Stomach (tissue), 8 donors: ENCODE measurements at regions not wholly inside any gene's neighbourhood (a gene's known extent, or its start where the extent isn't known, plus 50 kb on each side); places are given as distances from the start of the nearest gene placed in this dataset.
A peak's percentile ranks its signal among the peaks of the same experiment; 100 is the strongest.

ENCODE experiments used
- DNase-seq, 2 donors: peaks; one replicate each; pipeline versions ENCODE4 v3.0.0 to v3.0.0-alpha.2; 2013 to 2019
- H3K27ac ChIP-seq, 5 donors: fragments of 200-600 bp in 4 of 5; sonication (generic) in 4 of 5; one replicate each; pipeline ENCODE4 v1.5.1; 2013 to 2019; ENCODE audit warnings: mild to moderate bottlenecking in 1 of 5, moderate library complexity in 1 of 5
- H3K27me3 ChIP-seq, 3 donors: fragments of 200-600 bp; sonication (generic); one replicate each; pipeline ENCODE4 v1.5.1; 2017 to 2019; ENCODE audit warnings: mixed run types in 1 of 3
- H3K36me3 ChIP-seq, 4 donors: fragments of 200-600 bp; sonication (generic); 1 replicate in 3 of 4; 2 replicates in 1 of 4; pipeline ENCODE4 v1.5.1; 2016 to 2019
- H3K4me1 ChIP-seq, 4 donors: fragments of 200-600 bp; sonication (generic); one replicate each; pipeline ENCODE4 v1.5.1; 2016 to 2019
- H3K4me3 ChIP-seq, 4 donors: fragments of 200-600 bp; sonication (generic) in 3 of 4; one replicate each; pipeline ENCODE4 v1.5.1; 2016 to 2019; ENCODE audit warnings: mild to moderate bottlenecking in 1 of 4
- H3K9me3 ChIP-seq, 4 donors: fragments of 200-600 bp; sonication (generic); one replicate each; pipeline ENCODE4 v1.5.1; 2016 to 2019
- CTCF ChIP-seq, 7 experiments: fragments of 450-650 bp in 4 of 7; fragments of 200-600 bp in 3 of 7; sonication (generic) in 3 of 7; IDR thresholded peaks; one replicate each; pipeline ENCODE4 v1.5.1; 2016 to 2019; ENCODE audit warnings: antibody characterized with exemption in 7 of 7, control low read depth in 2 of 7, mild to moderate bottlenecking in 1 of 7
- EP300 ChIP-seq: sonication (generic); formaldehyde crosslinking; IDR thresholded peaks from one replicate; pipeline ENCODE4 v1.6.1; 2017; ENCODE audit warnings: antibody characterized with exemption
- POLR2A ChIP-seq, 4 donors: fragments of 450-650 bp; IDR thresholded peaks; one replicate each; pipeline ENCODE4 v1.6.1; 2016; ENCODE audit warnings: antibody characterized with exemption in 4 of 4, control low read depth in 2 of 4, mild to moderate bottlenecking in 1 of 4, moderate library complexity in 1 of 4
- POLR2AphosphoS5 ChIP-seq, 3 donors: sonication (generic); formaldehyde crosslinking; IDR thresholded peaks; one replicate each; pipeline ENCODE4 v1.6.1; 2016; ENCODE audit warnings: antibody characterized with exemption in 3 of 3
- WGBS, 5 donors: extraction: QIAGEN DNeasy Blood & Tissue Kit in 3 of 5; methylation state at CpG; one replicate each; pipeline versions ENCODE4 v1.1.5 to v1.1.7; 2013 to 2018; 5-methylcytosine and 5-hydroxymethylcytosine counted together
- intact Hi-C: fragments of 100-400 bp; cut with DNase I; formaldehyde crosslinking; loops from one replicate; pipeline ENCODE4 v1.15.1; 2023; ENCODE audit warnings: low total_unique reads
- donor health status: healthy with polysubstance abuse.
- donor health status: Bipolar disorder and iron deficiency.
- donor health status: healthy.

DNA sequence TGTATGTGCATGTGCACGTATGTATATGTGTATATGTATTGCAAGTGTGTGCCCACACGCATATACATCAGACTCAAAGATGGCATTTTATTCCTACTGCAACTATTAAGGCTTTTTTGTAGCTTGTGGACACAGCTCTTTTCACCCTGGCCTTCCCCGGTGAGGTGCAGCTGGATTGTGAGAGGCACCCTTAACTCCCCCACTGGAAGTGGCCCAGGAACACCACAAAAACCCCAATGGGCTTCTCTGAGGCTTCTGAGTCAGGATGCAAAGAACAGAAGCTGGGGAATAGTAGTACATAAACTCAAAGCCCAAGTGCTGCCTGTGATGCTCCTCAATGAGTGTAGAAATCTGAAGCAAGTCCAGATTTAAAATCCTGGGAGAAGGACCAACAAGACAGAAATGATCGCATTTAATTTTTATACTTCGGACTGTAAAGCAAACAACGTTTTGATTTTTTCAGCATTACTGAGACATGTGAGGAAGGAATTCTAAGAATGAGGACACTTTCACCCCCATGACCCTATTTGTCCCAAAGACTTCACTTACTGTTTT lies 369.2 kb upstream of the MGMT start:
- Histone ChIP-seq H3K9me3 (no peaks in the 10 kb centered on the region), H3K27me3 (no peaks in the 10 kb centered on the region), H3K27ac (no peak overlapping the region), H3K36me3 (no peaks in the 10 kb centered on the region), H3K4me1 (peaks cover 0 to 20% (median 2%) of the 10 kb centered on the region in 4 donors), H3K4me3 (no peak overlapping the region)
- TF ChIP-seq POLR2A (IDR thresholded peaks at IDR 0.05): no peak
- TF ChIP-seq EP300: no peak
- no peak for DNase-seq
- WGBS, 5 donors: 69 to 82% (median 79%) methylated on average over 6 of the region's 6 CpGs
- intact Hi-C loops: no loop called here

- Histone ChIP-seq H3K27ac (no peak overlapping the region), H3K9me3 (no peaks in the 10 kb centered on the region), H3K36me3 (no peaks in the 10 kb centered on the region), H3K4me3 (no peak overlapping the region), H3K27me3 (no peaks in the 10 kb centered on the region), H3K4me1 (peaks cover 0 to 20% (median 2%) of the 10 kb centered on the region in 4 donors)
- no peak for TF ChIP-seq POLR2AphosphoS5 (IDR thresholded peaks at IDR 0.05)
- no peak for TF ChIP-seq EP300
- no peak for TF ChIP-seq CTCF (IDR thresholded peaks at IDR 0.05)
- TF ChIP-seq POLR2A (IDR thresholded peaks at IDR 0.05): no peak
- intact Hi-C loops: no loop called here
- DNase-seq: no peak
- 92 to 94% (median 93%) methylated on average over 5 of the region's 5 CpGs for WGBS, 5 donors
Measured at GRCh38 chr10:129098517-129098916, 368.5 kb upstream of the MGMT start.

DNA sequence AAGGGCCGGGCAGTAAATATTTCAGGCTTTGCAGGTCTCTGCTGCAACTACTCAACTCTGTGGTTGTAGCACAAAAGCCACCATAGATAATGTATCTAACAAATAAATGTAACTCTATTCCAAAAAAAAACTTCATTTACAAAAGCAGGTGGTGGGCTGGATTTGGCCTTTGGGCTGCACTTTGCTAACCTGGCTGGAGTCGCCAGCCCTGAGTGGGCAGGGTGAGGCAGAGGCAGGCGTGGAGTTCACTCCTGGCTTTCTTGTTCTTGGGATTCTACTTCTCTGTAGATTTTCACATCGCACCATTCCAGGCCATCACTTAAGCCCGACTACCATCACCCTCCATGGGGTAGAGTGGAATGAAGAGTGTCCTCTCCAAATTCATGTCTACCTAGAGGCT lies 367.6 kb upstream of the MGMT start:
- intact Hi-C loops: no loop called here
- 79 to 92% (median 84%) methylated on average over 5 of the region's 5 CpGs for WGBS, 5 donors
- Histone ChIP-seq H3K27me3 (no peaks in the 10 kb centered on the region), H3K27ac (no peak overlapping the region), H3K4me1 (peaks cover 0 to 20% (median 2%) of the 10 kb centered on the region in 4 donors), H3K4me3 (no peak overlapping the region), H3K36me3 (no peaks in the 10 kb centered on the region), H3K9me3 (no peaks in the 10 kb centered on the region)
- TF ChIP-seq CTCF (IDR thresholded peaks at IDR 0.05) (no peak), EP300 (no peak), POLR2A (IDR thresholded peaks at IDR 0.05) (no peak), POLR2AphosphoS5 (IDR thresholded peaks at IDR 0.05) (no peak)
- no peak for DNase-seq

GRCh38 chr10:129099992-129100391 lies 367.0 kb upstream of the MGMT start:
- intact Hi-C loops: no loop called here
- Histone ChIP-seq H3K4me1 (peaks cover 0 to 20% (median 2%) of the 10 kb centered on the region in 4 donors), H3K9me3 (no peaks in the 10 kb centered on the region), H3K4me3 (no peak overlapping the region), H3K27me3 (no peaks in the 10 kb centered on the region), H3K27ac (no peak overlapping the region), H3K36me3 (no peaks in the 10 kb centered on the region)
- WGBS, 5 donors: 87 to 95% (median 94%) methylated on average over 7 of the region's 7 CpGs
- no peak for DNase-seq
- TF ChIP-seq POLR2A (IDR thresholded peaks at IDR 0.05) (no peak), POLR2AphosphoS5 (IDR thresholded peaks at IDR 0.05) (no peak), CTCF (IDR thresholded peaks at IDR 0.05) (no peak)

DNA sequence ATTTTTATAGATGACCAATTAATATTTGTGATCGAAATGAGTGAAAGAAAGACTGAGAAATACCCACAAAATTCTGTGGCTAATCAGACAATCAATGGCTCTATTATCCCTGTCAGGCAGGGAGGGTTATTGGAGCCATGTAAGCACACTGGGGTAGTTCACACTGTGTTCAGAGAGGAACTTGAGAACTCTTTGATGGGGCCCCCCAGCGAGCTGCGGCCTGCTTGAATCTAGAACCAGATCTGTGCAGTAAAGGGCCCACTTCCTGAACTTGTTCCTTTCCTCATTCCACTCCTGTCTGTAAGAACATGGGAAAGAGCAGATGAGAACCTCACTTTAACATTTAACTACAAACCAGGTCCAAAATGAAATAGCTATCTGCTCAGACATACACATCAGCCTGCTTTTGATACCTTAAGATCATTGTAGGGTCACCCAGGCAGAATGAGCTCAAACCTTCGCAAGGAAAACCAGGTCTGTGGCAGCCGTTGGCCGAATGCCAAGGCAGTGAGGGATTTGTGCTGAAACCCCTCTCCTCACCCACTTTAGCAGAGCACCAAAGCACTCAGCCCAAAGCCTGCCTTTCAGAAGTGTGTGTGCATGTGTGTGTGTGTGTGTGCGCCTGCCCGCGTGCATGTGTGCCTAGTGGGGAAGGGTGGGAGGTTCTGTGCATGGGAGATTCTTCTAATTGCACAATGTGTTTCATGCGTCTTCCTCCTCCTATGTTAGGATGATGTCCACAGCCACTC lies 365.6 kb upstream of the MGMT start:
- intact Hi-C loops: no loop called here
- WGBS, 5 donors: 70 to 79% (median 74%) methylated on average over 10 of the region's 10 CpGs
- no peak overlapping the region for H3K27ac ChIP-seq
- DNase-seq: peak in 1 of 2 donors; percentile 17
- H3K27me3 ChIP-seq: no peaks in the 10 kb centered on the region
- no peak for TF ChIP-seq EP300
- no peak for TF ChIP-seq POLR2AphosphoS5 (IDR thresholded peaks at IDR 0.05)
- no peak for TF ChIP-seq CTCF (IDR thresholded peaks at IDR 0.05)
- no peak for TF ChIP-seq POLR2A (IDR thresholded peaks at IDR 0.05)
- H3K9me3 ChIP-seq: no peaks in the 10 kb centered on the region
- peaks cover 0 to 9% (median 2%) of the 10 kb centered on the region in 4 donors for H3K4me1 ChIP-seq
- H3K4me3 ChIP-seq: no peak overlapping the region
- H3K36me3 ChIP-seq: no peaks in the 10 kb centered on the region
